PC-3 (cell line): ENCODE measurements at regions not wholly inside any gene's neighbourhood (a gene's known extent, or its start where the extent isn't known, plus 50 kb on each side); places are given as distances from the start of the nearest gene placed in this dataset.

Experiments used
- EZH2 ChIP-seq: fragments of 300-600 bp; sonication (generic); IDR thresholded peaks from one replicate; pipeline ENCODE4 v1.6.1; 2017; ENCODE audit warnings: antibody characterized with exemption, mild to moderate bottlenecking, low read length; ENCODE audit not compliant: unreplicated experiment
- EZH2phosphoT487 ChIP-seq: fragments of 300-600 bp; sonication (generic); IDR thresholded peaks from 2 replicates; pipeline ENCODE4 v1.6.1; 2018; ENCODE audit warnings: mild to moderate bottlenecking, antibody characterized with exemption, low read length, borderline replicate concordance
- TF ChIP-seq, protein P1 (sequence below): fragments of 300-600 bp; sonication (generic); conservative IDR thresholded peaks from 2 replicates; pipeline ENCODE4 v1.5.1; 2017; ENCODE audit warnings: antibody characterized with exemption, low read depth, mild to moderate bottlenecking, low read length

DNA sequence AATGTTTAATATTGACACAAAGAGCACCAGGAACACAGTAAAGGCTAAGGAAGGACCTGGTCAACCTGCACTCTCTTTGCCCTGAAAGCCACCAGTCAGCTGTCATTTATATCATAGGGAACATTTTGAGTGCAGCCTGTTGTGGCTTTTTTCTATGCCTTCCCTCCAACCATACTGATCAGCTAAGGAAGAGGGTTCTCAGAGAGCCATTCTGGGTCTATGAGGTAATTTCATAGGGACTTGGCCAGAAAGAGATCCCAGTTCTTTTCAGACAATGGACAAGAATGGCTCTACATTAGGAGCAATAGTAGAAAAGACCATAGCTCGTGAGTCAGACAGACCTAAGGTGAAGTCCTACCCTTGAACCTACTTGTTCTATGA is 132.8 kb downstream of the CCDC34 start:
- TF ChIP-seq, protein P1, sequence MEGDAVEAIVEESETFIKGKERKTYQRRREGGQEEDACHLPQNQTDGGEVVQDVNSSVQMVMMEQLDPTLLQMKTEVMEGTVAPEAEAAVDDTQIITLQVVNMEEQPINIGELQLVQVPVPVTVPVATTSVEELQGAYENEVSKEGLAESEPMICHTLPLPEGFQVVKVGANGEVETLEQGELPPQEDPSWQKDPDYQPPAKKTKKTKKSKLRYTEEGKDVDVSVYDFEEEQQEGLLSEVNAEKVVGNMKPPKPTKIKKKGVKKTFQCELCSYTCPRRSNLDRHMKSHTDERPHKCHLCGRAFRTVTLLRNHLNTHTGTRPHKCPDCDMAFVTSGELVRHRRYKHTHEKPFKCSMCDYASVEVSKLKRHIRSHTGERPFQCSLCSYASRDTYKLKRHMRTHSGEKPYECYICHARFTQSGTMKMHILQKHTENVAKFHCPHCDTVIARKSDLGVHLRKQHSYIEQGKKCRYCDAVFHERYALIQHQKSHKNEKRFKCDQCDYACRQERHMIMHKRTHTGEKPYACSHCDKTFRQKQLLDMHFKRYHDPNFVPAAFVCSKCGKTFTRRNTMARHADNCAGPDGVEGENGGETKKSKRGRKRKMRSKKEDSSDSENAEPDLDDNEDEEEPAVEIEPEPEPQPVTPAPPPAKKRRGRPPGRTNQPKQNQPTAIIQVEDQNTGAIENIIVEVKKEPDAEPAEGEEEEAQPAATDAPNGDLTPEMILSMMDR: no peak
- TF ChIP-seq EZH2: no peak
- no peak for TF ChIP-seq EZH2phosphoT487
